MV-4-11 (cell line): ENCODE measurements at regions not wholly inside any gene's neighbourhood (a gene's known extent, or its start where the extent isn't known, plus 50 kb on each side); places are given as distances from the start of the nearest gene placed in this dataset.
"Not testable (repeated sequence)": the region's sequence is repeated elsewhere in the genome, so short reads cannot be mapped to it uniquely, and the experiment has no call there.

ENCODE experiments used
- DNase-seq: peaks from one replicate; lab custom pipeline; 2025; lab: John Stamatoyannopoulos, UW

DNA sequence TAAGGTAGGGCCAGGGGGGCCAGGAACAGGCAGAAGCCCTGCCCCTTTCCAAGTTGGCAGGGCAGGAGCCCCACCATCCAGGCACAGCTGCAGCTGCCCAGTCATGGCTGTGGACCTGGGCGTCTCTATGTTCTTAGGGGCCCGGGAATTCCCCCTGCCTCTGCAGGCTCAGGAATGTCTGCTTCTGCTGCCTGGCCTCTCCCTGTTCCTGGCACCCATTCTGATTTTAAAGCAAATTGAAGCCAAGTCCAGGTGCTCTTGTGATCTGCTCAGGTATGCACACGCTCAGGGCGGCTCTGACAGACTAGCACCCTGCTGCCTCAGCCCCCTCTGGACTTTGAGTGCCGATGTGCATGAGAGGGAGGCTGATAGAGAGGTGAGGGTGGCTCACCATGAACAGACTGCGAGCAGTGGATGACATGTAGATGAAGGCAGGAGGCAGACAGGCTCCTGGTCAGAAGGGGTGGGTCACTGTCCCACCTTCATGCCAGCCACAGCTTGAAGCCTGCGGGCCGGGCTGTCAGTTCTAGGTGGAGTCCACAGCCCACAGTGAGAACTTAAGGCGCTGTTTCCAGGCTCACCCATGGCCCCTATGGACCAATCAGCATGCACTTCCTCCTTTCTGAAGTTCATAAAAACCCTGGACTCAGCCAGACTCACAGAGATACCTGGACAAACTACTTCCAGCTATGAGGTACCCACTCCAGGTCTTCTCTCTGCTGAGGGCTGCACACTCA is 747.8 kb upstream of the GBE1 start:
- DNase-seq = no peak

DNA sequence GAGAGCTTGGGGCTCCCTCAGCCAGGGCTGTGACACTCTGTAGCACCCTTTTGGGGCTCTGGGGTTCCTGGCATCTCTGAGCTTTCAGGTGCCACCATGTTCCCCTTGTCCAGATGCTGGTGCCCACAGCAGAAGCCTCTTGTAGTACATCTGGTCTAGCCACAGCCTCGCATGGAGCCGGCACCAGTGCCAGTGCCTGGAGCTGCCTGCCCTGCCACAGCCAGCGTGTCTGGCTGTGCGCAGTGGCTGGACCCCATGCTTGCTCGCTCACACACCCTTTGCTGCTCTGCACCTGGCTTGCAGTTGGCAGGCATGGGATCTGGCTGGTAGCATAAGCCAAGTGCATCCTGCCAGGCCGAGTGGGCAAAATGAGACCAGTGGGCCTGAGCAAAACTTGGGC is 744.8 kb upstream of the GBE1 start:
- DNase-seq = no peak

DNA sequence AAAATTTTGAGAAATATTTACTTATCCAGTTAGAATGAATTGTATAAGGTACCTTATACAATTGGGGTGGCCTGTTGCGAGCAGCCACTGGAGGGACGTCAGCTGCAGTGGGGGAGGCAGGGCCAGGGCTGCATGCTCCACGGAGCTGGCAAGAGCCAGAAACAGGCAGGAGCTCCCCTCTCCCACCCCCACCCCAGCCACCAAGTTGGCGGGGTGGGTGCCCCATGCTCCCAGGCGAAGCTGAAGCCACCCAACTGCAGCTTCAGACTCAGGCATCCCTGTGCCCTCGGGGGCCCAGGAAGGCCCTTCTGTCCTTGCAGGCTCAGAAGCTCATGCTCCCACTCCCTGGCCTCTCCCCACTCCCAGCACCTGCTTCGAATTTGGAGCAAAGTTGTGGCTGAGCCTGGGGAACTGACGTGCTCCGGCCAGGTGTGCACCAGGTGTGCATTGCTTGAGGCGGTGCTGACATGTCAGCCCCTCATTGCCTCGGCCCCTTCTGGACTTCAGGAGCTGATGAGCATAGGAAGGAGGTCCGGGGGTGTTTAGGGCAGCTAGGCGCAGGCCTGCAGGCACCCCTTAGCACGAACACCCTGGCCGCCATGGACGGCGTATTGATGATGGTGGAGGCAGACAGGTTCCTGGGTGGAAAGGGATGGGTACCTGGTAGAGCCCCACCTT is 743.8 kb upstream of the GBE1 start:
- DNase-seq = no peak

DNA sequence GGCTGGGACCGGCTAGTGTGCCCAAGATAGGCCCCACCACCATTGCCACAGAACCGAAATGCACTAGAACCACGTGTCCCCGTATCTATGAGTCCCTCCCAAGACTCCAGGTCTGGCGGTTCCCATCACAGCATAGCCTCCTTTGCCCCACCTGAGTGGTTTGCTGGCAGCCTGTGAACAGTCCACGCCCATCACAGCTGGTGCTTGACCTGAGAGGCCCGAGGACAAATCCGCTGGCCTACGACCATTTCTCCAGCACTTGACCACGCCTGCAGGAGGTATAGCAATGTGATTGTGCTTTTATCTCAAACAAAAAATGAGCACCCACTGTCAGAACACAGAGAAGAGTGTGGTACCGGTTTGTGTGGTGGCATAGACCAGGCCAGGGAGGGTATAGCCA is 736.7 kb upstream of the GBE1 start:
- no peak for DNase-seq

DNA sequence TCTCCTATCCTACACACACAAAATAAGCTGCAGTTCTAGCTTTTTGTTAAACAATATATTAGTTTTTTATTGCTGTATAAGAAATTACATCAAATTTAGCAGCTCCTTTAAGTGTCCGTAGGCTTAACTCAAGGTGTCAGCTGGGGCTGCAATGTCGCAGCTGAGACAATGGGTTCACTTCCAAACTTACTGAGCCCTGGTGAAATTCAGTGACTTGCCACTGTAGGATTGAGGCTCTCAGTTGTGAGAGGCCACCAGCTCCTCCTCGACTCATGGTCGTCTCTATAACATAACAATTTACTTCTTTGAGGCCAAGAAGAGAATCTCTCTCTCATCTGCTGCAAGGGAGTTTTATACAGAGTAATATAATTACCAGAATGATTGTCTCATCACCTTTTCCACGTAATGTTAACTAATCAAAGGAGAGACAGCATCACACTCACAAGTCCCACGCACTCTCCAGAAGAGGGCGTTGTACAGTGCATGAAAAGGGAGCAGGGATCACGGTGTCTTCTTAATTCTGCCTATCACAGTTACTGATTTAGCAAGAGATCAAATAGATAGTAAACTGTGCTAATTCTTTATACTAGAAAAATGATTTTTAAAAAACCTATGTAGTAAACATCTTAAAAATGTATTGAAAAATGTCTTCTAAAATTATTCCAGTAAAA is 735.6 kb upstream of the GBE1 start:
- no peak for DNase-seq

DNA sequence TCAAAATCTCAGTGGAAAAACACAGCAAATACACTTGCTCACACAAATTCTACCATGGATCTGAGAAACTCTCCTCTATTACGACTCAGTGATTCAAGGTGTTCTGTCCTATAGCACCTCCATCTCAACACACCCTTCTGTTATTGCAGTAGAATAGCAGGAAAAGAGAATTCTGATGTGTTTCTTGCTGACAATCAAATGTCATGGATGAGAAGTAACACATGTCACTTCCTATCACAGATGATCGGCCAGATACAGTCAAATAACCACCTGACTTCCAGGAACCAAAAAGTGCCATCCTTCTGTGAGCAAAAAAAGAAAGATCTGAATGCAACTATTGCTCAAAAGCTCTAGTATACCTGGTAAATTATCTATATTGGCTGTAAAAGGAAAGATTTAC is 734.2 kb upstream of the GBE1 start:
- DNase-seq = no peak

DNA sequence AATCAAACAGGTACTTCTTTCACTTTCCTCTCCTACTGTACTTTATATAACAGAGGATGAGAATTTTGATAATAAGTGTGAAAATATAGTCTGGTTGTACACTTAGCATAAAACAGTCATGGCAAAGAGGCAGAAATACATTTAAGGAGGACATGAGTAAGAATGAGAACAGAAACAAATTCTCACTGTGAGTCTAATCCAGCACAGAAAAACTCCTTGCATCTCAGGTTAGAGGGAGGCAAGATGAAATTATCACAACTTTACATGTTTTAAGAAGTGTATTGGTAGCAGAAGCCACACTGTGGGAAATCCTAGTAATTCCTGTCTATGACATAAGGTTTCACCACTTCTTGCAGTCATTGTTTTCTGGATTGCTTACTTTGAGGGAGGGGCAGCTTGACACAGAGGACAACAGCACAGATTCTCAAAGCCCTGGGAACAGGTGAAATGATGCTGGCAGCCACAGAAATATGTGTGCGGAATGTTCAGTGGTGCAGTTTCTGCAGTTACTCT is 733.6 kb upstream of the GBE1 start:
- DNase-seq = no peak

DNA sequence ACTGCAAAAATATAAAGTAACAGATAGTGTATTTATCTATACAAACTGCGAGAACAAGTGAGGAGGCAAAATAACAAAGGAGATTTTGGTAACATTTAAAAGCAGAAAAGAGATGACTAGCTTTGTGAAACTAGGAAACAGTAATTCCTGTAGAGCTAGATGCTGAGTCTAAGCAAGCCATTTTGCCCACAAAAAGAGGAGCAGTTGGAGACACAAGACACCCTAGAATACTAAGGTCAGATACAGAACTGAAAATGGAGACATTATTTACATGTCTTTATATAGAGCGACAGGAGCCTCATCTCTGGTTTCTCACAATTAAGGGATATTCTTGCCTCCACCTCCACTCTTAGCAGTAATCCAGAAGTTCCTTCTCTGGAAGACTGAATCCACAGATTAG is 732.4 kb upstream of the GBE1 start:
- DNase-seq = no peak

DNA sequence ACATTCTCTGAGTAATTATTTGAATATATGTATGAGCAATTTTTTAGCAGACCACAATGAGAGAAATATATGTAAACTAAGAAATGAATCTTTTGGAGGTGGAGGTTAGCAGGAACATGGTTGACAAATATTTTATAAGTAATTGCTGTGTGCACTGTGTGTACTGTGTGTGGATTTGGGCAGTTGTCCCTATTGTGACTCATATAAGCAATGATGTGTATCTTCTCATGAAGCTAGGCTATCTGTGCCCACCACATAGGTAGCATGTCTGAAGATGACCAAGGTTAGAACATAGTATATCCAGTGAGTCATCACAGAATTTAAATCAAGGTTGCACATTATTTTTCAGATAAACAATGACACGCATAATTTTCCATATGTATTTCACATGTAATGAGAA is 713.9 kb upstream of the GBE1 start:
- DNase-seq = no peak

DNA sequence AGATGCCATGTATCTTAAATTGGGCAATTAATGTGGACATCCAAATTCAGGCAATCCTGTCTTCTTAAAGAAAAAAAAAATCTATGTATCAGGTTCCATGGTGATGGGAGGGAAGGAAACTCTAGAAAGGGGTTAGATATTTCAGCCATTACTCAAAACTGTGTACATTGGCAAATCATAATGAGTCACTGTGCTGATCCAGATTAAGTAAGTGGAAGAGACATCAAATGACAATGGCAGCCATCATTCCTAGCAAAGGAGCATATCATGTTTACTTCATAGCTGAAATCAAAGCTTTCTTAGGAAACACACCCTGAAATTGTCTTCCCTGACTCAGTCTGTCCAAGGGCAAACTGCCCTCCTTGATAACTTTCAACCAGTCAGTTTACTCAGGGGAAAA is 713.3 kb upstream of the GBE1 start:
- no peak for DNase-seq

DNA sequence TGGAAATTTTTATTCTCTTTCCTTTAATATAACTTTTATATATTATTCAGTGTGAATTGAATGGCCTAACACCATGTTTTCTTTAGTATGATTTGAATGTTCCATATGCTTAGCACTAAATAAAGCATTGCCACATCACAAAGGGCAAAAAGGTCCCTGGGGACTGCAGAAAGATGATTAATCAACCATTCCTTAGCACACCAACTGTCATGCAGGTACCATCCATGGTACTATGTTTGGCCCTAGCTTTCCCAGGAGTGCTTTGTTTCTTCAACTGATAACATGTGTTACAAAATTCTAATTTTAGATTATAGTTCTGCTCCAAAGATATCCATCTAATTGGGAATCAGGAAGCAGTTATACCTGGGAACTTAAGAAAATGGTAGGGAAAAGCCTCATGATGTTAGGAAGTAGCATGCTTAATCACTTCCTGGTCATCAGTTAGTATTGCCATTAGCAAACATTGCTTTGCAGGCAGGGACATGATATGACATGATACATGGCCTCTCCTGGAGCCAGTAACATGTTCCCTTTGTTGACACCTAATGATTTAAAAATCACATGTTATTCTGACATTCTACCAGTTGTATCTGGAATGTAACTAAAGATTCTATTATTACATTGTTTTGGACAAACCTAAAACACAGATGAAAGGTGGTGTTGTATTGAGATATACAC is 712.6 kb upstream of the GBE1 start:
- no peak for DNase-seq

DNA sequence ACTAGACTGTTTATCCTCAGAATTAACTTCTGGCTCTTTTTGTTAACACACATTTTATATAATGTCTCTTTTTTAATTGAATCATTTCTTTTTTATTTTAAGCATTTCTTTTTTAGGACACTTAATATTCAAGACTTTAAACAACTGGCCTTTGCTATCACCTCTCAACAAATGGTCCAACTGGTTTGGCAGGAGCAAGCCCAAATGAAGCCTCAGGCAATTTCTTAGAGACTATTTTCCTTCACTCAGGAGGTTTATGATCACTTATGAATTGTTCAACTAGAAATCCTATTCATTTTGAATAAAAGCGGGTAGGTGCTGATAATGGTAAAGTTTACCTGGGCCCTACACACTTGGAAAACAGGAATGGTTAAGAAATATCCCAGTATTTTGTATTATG is 705.6 kb upstream of the GBE1 start:
- no peak for DNase-seq

DNA sequence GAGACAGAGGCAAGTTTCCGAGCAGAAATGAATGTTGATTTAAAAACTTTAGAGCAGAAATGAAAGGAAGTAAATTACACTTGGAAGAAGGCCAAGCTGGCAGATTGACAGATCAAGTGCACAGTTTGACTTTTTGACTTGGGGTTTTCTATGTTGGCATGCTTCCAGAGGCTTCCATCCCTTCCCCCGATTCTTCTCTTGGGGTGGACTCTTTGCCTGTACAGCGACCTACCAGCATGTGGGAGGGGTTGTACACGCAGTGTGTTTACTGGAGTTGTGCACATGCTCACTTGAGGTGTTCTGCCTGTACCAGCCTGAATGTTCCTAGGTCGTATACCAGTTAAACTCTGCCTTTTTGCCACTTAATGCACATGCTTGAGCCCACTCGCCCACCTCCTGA is 701.5 kb upstream of the GBE1 start:
- no peak for DNase-seq

DNA sequence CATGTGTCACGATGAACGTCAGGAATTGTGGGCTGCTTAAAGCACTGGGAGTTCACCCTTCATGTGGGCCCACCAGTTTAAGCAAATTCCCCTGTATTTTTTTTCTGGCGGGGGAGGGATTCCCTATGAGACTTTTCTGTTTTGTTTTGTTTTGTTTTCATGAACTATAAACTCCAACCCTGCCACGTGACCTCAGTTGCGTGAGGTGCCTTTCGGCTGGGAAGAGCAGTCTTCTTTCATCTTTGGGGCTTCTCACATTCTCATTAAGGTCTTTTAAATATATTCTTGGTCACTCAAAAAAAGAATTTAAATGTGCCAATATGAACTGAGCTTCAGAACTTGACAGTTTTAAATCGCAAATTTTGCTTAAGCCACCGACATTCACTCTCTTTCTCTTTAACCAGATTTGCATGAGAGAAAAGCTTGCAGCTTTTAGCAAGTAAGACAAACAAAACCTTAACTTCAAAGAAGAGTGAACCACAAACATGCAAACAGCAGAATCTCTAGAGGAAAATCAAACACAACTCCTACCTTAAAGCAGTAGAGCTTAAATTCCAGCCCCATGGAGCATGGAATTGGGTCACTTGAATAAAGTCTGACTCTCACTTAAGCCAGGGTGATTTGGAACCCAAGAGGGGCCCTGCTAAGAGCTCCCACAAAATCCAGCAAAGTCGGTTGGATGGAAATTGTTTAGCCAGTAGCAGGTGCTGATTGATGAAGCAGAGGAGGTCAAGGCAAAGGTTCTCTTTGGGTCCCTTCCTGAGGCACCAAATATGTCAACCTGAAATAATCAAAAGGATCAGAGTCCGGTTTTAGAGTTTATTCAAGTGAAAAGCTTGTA is 699.8 kb upstream of the GBE1 start:
- DNase-seq = no peak

DNA sequence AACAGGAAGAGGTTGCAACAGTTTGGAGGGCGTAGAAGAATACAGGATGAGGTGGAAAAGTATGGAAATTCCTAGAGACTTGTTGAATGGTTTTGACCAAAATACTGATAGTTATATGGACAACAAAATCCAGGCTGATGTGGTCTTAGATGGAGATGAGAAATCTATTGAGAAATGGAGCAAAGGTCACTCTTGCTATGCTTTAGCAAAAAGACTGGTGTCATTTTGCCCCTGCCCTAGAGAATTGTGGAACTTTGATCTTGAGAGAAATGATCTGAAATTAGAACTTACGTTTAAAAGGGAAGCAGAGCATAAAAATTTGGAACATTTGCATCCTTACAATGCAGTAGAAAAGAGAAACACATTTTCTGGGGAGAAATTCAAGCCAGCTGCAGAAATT is 686.9 kb upstream of the GBE1 start:
- DNase-seq = no peak

DNA sequence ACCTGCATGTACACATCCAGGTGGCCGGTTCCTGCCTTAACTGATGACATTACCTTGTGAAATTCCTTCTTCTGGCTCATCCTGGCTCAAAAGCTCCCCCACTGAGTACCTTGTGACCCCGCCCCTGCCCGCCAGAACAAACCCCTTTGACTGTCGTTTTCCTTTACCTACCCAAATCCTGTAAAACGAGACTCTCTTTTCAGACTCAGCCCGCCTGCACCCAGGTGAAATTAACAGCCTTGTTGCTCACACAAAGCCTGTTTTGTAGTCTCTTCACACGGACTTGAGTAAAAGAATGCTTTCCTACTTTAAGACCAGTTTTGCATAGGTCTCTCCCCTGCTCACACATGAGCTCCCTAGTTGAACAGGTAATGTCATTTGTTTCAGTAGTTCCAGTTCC is 667.4 kb upstream of the GBE1 start:
- DNase-seq = not testable (repeated sequence)

DNA sequence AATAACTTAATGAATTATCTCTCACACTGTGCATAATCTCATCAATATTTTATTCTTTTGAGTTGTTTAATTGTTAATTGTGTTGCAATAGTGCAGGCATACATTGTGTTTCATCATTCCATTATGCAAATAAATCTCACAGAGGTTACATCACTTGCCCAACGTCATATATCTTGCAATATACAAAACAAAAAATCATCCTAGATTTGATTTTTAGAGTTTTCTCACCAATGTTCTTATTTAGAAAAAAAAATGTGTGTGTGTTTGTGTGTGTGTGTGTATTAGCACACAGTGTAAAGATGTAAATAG is 662.5 kb upstream of the GBE1 start:
- DNase-seq = no peak

DNA sequence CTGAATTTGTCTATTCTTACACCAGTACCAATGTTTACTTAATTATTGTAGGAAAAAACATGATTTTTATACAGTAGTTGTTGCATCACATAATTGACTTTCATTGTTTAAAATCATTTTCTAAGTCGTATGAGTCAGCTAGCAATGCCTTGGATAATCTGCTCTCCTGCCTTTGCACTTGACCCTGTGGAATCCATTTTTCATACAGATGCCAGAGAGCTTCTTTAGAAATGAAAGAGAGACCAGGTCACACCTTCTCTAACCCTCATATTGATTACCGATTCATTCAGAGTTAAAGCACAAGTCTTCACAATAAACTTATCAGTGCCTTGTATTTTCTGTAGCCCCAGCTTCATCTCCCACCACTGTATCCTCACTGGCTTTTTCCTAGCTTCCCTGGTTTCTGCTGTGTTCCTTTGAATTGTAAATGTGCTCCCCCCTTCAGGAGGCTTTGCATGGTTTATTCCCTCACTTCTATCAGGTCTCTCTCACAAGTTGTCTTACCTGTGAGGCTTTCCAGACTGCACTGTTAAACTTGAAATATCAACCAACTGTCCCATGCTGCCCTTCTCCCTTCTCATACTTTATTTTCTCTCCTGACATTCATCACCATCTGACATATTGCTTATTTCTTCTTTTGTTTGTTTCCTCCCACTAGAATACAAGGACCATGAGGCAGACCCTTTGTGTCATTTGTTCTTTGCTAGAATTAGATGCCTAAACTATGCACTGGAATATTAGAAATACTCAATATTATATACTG is 662.0 kb upstream of the GBE1 start:
- no peak for DNase-seq

DNA sequence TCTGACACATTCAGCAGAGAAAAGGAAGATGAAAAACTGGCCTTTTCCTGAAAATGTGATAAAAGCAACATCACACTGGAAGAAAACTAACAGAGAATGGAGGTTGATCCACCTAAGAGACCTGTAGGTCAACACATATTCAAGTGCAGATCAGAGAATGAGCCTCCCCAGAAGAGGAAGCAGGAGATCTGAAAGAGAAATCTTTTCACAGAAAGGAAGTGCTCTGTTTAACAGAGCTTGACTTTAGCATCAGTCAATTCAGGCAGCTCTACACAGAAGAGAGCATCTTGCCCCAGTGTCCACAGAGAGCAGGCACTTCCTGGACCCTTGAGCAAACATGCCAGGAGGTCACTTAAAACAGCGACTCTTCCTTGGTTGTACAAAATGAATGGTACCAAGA is 655.4 kb upstream of the GBE1 start:
- no peak for DNase-seq

DNA sequence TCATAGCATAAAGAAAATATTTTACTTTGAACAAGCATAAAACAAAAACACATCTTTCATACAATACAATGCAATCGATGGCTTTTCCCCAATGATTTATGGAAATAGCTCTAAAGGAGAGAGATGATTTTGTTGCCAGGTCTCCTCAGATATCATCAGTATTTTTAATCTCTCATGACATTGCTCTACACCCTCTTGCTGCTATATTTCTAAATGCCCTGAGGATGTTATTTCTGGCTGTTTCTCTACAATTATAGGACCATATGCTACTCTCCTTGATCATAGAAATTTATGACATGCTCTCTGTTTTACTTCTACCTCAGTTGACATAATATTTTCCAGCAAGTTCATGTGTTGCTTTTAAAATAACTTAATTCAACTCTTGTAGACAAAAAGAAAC is 654.9 kb upstream of the GBE1 start:
- DNase-seq = no peak

DNA sequence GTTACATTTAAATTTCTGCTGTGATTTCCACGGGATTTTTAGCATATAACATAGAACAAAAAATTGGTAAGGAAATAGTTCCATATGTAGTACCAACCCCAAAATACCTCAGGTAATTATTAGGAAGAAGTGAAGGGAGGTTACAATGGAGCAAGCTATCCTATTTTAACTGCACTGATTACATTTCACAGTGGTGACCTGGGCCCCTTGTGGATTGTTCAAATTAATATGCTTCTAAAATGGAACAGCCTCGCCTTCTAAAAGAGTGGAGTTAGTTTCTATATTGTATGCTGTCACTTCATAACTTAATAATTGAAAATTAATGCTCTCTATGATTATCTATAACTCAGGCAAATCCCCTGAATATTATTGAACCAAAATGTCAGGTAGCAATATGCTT is 651.7 kb upstream of the GBE1 start:
- DNase-seq = no peak
